IMR-90 (cell line): ENCODE measurements at regions not wholly inside any gene's neighbourhood (a gene's known extent, or its start where the extent isn't known, plus 50 kb on each side); places are given as distances from the start of the nearest gene placed in this dataset.

Source experiments
- ATAC-seq: fragments of 200-7000 bp; cut with Tn5 transposase; 2 replicates; pipeline ENCODE4 v1.9.1; 2020; ENCODE audit warnings: low read depth, mild to moderate bottlenecking, moderate library complexity
- BruUV-seq: library from RNA; stranded (reverse); fragments of 400-500 nt; replicated peaks from 2 replicates; lab custom pipeline; 2021; lab: Mats Ljungman, UMichigan
- CTCF ChIA-PET: fragments of 300-600 bp; formaldehyde crosslinking; extraction: SDS; loops from one replicate; lab custom pipeline; 2021; ENCODE audit warnings: antibody characterized with exemption; lab: Yijun Ruan, JAX
- POLR2A ChIA-PET: fragments of 300-600 bp; sonication (Branson Sonifier 250); formaldehyde crosslinking; loops from one replicate; lab custom pipeline; 2022; ENCODE audit warnings: antibody characterized with exemption; ENCODE audit not compliant: unreplicated experiment; lab: Charles Lee
- DNase-seq: peaks from one replicate; pipeline ENCODE4 v3.0.0; 2013
- H2AFZ ChIP-seq: replicated peaks from 2 replicates; pipeline ENCODE3; 2013; ENCODE audit warnings: low read length, mild to moderate bottlenecking; ENCODE audit not compliant: poor library complexity
- H2AK5ac ChIP-seq: 2 replicates; pipeline ENCODE4 v1.6.1; 2013; ENCODE audit warnings: low read depth, low read length, inconsistent platforms
- H2AK9ac ChIP-seq: replicated peaks from 2 replicates; pipeline ENCODE3; 2013; ENCODE audit warnings: mild to moderate bottlenecking, low read depth, low read length, moderate library complexity; ENCODE audit not compliant: poor library complexity
- H2BK120ac ChIP-seq: 2 replicates; pipeline ENCODE4 v1.6.1; 2013; ENCODE audit warnings: low read depth, low read length, inconsistent platforms
- H2BK15ac ChIP-seq: 3 replicates; pipeline ENCODE4 v1.6.1; 2013; ENCODE audit warnings: low read depth, low read length, inconsistent platforms
- H2BK20ac ChIP-seq: 2 replicates; pipeline ENCODE4 v1.6.1; 2013; ENCODE audit warnings: low read depth, mild to moderate bottlenecking, inconsistent platforms, low read length, moderate library complexity
- H2BK5ac ChIP-seq: 2 replicates; pipeline ENCODE4 v1.6.1; 2013; ENCODE audit warnings: mild to moderate bottlenecking, low read depth, low read length, inconsistent platforms; ENCODE audit not compliant: poor library complexity, severe bottlenecking
- H3K14ac ChIP-seq: replicated peaks from 2 replicates; pipeline ENCODE4 v1.6.1; 2013; ENCODE audit warnings: low read depth, low read length, inconsistent platforms
- H3K18ac ChIP-seq: 2 replicates; pipeline ENCODE4 v1.6.1; 2013; ENCODE audit warnings: low read depth, low read length, control low read depth
- H3K23ac ChIP-seq: 2 replicates; pipeline ENCODE4 v1.6.1; 2013; ENCODE audit warnings: low read depth, low read length, inconsistent platforms
- H3K27ac ChIP-seq: 2 replicates; pipeline ENCODE4 v1.5.1; 2013; ENCODE audit warnings: mild to moderate bottlenecking, control low read depth, low read length; ENCODE audit not compliant: insufficient read depth
- H3K27me3 ChIP-seq: 2 replicates; pipeline ENCODE4 v1.6.1; 2013; ENCODE audit warnings: low read length; ENCODE audit not compliant: control insufficient read depth, insufficient read depth
- H3K36me3 ChIP-seq: 2 replicates; pipeline ENCODE4 v1.6.1; 2013; ENCODE audit warnings: low read length, mixed read lengths; ENCODE audit not compliant: control insufficient read depth, insufficient read depth
- H3K4ac ChIP-seq: 2 replicates; pipeline ENCODE4 v1.6.1; 2013; ENCODE audit warnings: low read depth, low read length, inconsistent platforms
- H3K4me1 ChIP-seq: 2 replicates; pipeline ENCODE4 v1.6.1; 2013; ENCODE audit warnings: low read length, mixed read lengths; ENCODE audit not compliant: control insufficient read depth, insufficient read depth
- H3K4me2 ChIP-seq: 2 replicates; pipeline ENCODE4 v1.6.1; 2013; ENCODE audit warnings: low read depth, mild to moderate bottlenecking, control low read depth, low read length, moderate library complexity
- H3K4me3 ChIP-seq: 2 replicates; pipeline ENCODE4 v1.5.1; 2013; ENCODE audit warnings: low read depth, mild to moderate bottlenecking, control low read depth, low read length, moderate library complexity; ENCODE audit not compliant: insufficient read depth
- H3K56ac ChIP-seq: 2 replicates; pipeline ENCODE4 v1.6.1; 2013; ENCODE audit warnings: low read length, inconsistent platforms; ENCODE audit not compliant: insufficient read depth; ENCODE audit errors: extremely low read depth
- H3K79me1 ChIP-seq, 2 experiments: 2 replicates each; pipeline ENCODE4 v1.6.1; 2013; ENCODE audit warnings: low read length in 2 of 2, inconsistent platforms in 1 of 2, low read depth in 1 of 2
- H3K9ac ChIP-seq: 2 replicates; pipeline ENCODE4 v1.6.1; 2013; ENCODE audit warnings: low read depth, low read length, control low read depth
- H3K9me1 ChIP-seq: 2 replicates; pipeline ENCODE4 v1.6.1; 2013; ENCODE audit warnings: low read length, inconsistent platforms; ENCODE audit not compliant: insufficient read depth
- H3K9me3 ChIP-seq: 2 replicates; pipeline ENCODE4 v1.6.1; 2013; ENCODE audit warnings: low read length; ENCODE audit not compliant: control insufficient read depth, insufficient read depth
- H4K20me1 ChIP-seq: 2 replicates; pipeline ENCODE4 v1.6.1; 2013; ENCODE audit warnings: low read length, inconsistent platforms; ENCODE audit not compliant: insufficient read depth
- H4K5ac ChIP-seq: 2 replicates; pipeline ENCODE4 v1.6.1; 2013; ENCODE audit warnings: mild to moderate bottlenecking, low read depth, low read length, control low read depth
- H4K8ac ChIP-seq, 2 experiments: 2 replicates each; pipeline ENCODE4 v1.6.1; 2013; ENCODE audit warnings: low read depth in 2 of 2, low read length in 2 of 2, control low read depth in 1 of 2, inconsistent platforms in 1 of 2
- H4K91ac ChIP-seq: 2 replicates; pipeline ENCODE4 v1.6.1; 2013; ENCODE audit warnings: low read depth, low read length, inconsistent platforms; ENCODE audit not compliant: insufficient read depth
- MAFK ChIP-seq: IDR thresholded peaks from 2 replicates; pipeline ENCODE4 v1.6.1; 2012; ENCODE audit warnings: low read depth, low read length, improper control_type of control experiment
- WGBS, 2 experiments: methylation state at CpG; one replicate each; pipeline versions ENCODE4 v1.1.5 to v1.1.7; 2013; ENCODE audit warnings: missing lambda C conversion rate in 2 of 2; ENCODE audit not compliant: insufficient read length in 1 of 2; ENCODE audit errors: extremely low coverage in 2 of 2; 5-methylcytosine and 5-hydroxymethylcytosine counted together
- dilution Hi-C: fragments of 300-500 bp; cut with HindIII; formaldehyde crosslinking; loops from one replicate; pipeline ENCODE4 v1.14.3; 2018; ENCODE audit warnings: low sequenced_read_pairs; ENCODE audit not compliant: unreplicated experiment
- in situ Hi-C: fragments of 300-500 bp; cut with MboI; formaldehyde crosslinking; loops from 3 replicates; pipeline ENCODE4 v1.14.3; 2019; ENCODE audit warnings: low sequenced_read_pairs, inconsistent platforms, mixed read lengths
- intact Hi-C: fragments of 100-400 bp; cut with micrococcal nuclease; formaldehyde crosslinking; loops from 2 replicates; pipeline ENCODE4 v1.10.0; 2022

DNA sequence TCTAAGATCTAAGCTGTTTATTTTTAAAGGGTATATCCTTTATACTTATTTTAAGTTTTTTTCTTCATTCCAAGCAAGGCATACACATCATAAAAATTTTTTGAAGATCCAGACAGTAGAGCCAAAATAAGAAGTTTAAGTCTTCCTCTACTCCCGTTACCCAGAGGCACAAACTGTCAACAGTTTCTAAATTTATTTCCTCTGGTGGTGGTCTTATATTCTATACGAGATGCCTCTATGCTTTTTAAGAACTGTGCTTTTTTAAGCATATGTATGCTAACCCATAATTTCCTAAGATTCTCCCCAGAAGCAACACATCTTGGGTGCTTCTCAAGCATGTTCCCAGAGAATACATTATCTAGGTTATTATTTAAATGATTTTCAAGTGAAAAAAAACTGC lies 383.6 kb downstream of the COG6 start:
- H4K8ac ChIP-seq, result no peak overlapping the region
- DNase-seq, result no peak
- no peak overlapping the region for H3K4ac ChIP-seq
- no peaks in the 10 kb centered on the region for H3K36me3 ChIP-seq
- CTCF ChIA-PET, result interaction anchor here (0.6 kb wide), 1 partner anchor 460 kb away, joined by 3 read pairs; no protein-coding TSS in a partner anchor
- H2BK120ac ChIP-seq, result no peak overlapping the region
- no peak overlapping the region for H4K91ac ChIP-seq
- ATAC-seq, result no peak
- H2BK5ac ChIP-seq, result no peak overlapping the region
- WGBS, 2 experiments, result no CpG with 5 or more reads among the region's 2 CpGs
- no peaks in the 10 kb centered on the region for H3K79me1 ChIP-seq
- no peak overlapping the region for H3K4me2 ChIP-seq
- no peaks in the 10 kb centered on the region for H3K9me3 ChIP-seq
- no peak overlapping the region for H2AK5ac ChIP-seq
- in situ Hi-C loops (no loop called here), intact Hi-C loops (no loop called here), dilution Hi-C loops (no loop called here)
- no peak overlapping the region for H2AK9ac ChIP-seq
- no peak overlapping the region for H4K5ac ChIP-seq
- no peak overlapping the region for H3K56ac ChIP-seq
- H3K18ac ChIP-seq, result no peak overlapping the region
- TF ChIP-seq MAFK, result no peak
- BruUV-seq, result no TSS peak
- H3K27ac ChIP-seq, result no peak overlapping the region
- H3K14ac ChIP-seq, result no peak overlapping the region
- H3K23ac ChIP-seq, result no peak overlapping the region
- H3K27me3 ChIP-seq, result no peaks in the 10 kb centered on the region
- POLR2A ChIA-PET, result no interaction called here
- H3K4me3 ChIP-seq, result no peak overlapping the region
- no peaks in the 10 kb centered on the region for H3K4me1 ChIP-seq
- H3K9ac ChIP-seq, result no peak overlapping the region
- H2BK20ac ChIP-seq, result no peak overlapping the region
- no peak overlapping the region for H2AFZ ChIP-seq
- H4K20me1 ChIP-seq, result no peaks in the 10 kb centered on the region
- H3K9me1 ChIP-seq, result no peaks in the 10 kb centered on the region
- no peak overlapping the region for H2BK15ac ChIP-seq
